ENCODE measurements at regions not wholly inside any gene's neighbourhood (a gene's known extent, or its start where the extent isn't known, plus 50 kb on each side); places are given as distances from the start of the nearest gene placed in this dataset.
"Not testable (repeated sequence)": the region's sequence is repeated elsewhere in the genome, so short reads cannot be mapped to it uniquely, and the experiment has no call there.

DNA sequence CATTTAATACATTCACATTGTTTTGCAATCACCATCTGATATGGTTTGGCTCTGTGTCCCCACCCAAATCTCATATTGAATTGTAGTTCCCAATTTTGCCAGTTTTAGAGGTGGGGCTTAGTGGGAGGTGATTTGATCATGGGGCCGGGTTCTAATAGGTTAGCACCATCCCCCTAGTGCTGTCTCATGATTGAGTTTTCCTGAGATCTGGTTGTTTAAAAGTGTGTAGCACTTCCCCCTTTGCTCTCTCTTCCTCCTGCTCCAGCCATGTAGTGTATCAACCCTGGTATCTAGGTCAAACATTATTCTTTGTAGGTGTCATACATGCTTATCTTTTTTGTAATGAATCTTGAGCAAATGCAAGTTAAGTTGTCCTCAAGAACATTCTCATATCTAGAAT, 83.3 kb upstream of the KIT start:
- DNase-seq (ENCODE audit: low read depth), result no peak

DNA sequence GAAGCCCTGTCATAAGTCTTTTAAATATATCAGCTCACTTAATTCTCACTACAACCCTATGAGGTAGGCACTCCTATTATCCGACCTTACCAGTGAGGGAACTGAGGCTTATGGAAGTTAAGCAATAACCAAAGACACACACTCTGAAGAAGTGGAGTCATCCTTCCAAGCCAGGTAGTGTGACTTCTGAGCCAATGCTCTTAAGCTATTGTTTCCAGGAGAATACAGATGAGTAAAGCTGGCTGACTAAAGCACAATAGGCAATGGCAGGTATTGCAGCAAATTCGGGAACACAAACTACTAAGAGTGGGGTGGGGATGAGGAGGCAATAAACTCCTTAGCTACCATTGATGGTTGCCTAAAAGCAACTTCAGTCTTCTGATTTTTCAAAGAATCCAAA, 81.8 kb upstream of the KIT start:
- no peak for DNase-seq (ENCODE audit: low read depth)

DNA sequence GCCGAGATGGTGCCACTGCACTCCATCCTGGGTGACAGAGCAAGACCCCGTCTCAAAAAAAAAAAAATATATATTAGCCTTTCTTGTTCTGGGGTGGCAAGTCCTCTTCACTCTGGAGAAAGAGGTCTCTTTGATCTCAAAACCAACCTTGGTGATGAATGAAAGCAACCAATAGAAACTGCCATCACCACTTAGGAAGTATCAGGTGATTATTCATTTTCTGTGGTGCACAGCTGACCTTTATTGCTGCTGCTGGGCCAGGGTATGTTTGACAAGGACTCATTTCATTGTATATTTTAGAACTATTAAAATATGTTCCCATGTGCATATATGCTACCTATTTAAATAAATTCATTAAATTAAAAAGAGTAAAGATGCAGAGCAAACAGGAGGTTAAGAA, 76.0 kb upstream of the KIT start:
- DNase-seq (ENCODE audit: low read depth), result no peak

DNA sequence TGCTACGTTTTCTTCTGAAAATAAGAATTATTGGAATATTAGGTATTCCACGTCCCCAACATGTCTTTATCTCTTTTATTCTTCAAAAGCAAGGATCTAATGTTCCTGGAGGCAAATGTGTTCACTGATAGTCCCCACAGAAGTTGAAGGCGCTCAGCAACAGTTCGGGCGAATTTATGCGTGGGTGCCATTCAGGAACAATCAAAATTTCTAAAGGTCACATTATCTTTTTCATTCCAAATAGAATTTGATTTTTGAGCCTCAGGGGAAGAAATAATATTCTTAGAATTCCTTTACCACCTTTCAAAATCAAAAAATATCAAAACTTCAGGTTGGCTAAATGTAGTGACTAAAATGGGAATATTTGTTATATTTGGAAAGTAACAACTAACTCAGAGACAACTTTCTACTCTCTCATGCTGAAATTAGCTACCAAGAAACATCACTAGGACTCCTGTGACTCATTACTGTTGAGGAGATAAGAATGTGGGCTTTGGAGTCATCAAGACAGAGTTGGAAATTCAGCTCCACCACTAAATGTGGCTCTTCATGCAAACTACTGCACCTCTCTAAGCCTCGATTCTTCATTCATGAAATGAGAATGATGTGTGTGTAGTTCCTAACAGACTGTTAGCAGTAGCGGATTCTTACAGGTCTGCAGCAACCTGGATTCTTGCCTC, 72.3 kb upstream of the KIT start:
- no peak for DNase-seq (ENCODE audit: low read depth)

DNA sequence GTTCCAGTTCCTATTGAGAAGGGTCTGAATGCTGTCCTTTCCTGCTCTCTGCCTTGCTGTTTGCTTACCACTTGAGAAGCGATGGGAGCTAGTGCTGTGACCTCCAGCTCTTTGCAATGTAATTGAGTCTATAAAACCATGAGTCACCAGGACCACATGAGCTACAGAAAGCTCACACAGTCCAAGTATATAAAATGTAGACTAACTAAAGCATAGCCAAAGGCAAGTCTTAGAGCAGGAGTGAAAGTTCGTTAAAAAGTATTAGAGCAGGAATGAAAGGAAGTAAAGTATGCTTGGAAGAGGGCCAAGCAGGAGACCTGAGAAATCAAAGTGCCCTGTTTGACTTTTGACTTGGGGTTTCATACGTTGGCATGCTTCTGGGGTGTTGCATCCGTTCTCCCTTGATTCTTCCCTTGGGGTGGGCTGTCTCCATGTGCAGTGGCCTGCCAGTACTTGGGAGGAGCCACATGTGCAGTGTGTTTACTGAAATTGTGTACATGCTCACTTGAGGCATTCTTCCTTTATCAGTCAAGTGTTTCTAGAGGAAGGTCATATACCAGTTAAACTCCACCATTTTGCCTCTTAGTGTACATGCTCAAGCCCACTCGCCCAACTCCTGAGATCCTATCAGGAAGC, 71.3 kb upstream of the KIT start:
- no peak for DNase-seq (ENCODE audit: low read depth)

- DNase-seq (ENCODE audit: low read depth), result no peak
Measured at GRCh38 chr4:54587107-54587891, 70.5 kb upstream of the KIT start.

DNA sequence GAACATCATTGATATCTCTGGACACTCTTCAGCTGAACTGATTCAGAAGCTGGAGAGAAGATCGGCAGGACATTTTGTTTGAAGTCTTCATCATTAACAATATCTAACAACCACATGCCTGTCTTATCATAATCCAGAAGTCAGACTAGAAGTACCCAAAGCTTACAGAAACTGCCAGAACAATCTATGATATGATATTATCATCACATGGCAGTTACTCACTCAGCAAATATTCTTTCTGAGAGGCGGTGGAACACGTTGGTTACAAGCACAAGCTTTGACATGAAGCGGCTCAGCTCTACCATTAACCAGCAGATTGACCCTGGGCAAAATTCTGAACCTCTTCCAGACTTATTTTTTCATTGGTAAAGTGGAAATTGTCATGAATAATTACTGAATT, 69.4 kb upstream of the KIT start:
- DNase-seq (ENCODE audit: low read depth), result no peak

GRCh38 chr4:54589586-54589985, 68.2 kb upstream of the KIT start:
- DNase-seq (ENCODE audit: low read depth), result no peak

DNA sequence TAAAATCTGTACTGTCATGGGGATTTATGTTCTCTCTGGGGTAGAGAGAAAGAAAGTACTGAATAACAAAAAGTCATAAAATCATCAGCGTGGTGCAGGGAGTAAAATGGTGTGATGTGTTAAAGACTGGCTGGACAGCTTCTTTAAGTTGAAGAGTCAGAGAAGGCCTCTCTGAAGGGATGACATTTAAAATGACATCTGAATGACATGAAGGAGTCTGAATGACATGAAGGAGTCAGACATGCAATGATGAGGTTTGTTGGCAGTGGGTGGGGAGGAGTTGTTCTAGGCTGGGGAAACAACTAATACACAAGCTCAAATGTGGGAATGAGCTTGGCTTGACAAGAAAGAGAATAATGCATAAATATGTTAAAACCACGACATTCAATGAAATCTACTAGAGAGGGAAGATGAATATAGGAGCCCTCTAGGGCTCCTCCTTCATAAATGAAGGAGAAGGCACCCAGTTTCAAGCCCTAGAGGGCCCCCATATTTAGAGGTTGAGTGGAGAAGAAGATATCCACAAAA, 63.9 kb upstream of the KIT start:
- DNase-seq (ENCODE audit: low read depth), result no peak

GRCh38 chr4:54596201-54596600, 61.6 kb upstream of the KIT start:
- no peak for DNase-seq (ENCODE audit: low read depth)

DNA sequence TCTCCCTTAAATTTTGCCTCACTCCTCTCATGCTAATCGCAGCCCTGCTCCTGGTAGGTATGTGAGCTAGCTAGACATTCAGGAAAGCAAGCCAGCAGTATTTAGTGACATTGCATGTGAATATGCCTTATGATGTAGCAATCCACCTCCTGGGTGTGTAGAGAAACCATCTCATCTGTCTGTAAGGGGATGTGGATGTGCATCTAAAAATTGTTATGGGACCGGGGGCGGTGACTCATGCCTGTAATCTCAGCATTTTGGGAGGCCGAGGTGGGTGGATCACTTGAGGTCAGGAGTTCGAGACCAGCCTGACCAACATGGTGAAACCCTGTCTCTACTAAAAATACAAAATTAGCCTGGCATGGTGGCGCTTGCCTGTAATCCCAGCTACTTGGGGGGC, 60.1 kb upstream of the KIT start:
- not testable (repeated sequence) for DNase-seq (ENCODE audit: low read depth)

DNA sequence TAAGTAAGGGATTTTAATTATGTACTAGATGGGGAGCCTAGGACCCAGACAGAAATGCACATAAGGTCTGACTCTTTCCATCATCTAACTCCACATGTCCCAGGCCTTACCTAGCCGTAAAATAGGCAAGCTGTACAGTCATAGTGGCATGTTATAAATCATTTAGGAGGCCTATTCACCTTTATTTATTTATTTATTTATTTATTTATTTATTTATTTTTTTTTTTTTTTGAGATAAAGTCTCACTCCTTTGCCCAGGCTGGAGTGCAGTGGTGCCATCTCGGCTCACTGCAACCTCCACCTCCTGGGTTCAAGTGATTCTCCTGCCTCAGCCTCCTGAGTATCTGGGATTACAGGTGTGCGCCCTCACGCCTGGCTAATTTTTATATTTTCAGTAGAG, 55.6 kb upstream of the KIT start:
- not testable (repeated sequence) for DNase-seq (ENCODE audit: low read depth)

DNA sequence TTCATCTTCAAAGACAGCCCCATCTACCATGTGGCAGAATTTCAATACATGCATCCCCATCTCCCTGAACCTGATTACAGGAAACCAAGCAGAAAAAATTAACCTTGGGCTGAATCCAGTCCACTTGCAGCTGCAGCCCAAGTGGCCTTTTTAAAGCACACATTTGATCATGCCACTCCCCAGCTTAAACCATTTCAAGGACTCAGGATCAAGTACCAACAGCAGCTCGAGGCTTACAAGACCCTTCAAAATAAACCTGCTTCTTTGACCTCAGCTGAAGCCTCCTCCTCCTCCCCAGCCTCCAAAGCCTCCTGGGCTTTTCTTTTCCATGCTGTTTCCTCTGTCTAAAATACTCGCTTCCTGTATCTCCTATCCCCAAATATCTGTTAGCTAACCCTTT, 50.7 kb upstream of the KIT start:
- no peak for DNase-seq (ENCODE audit: low read depth)

DNA sequence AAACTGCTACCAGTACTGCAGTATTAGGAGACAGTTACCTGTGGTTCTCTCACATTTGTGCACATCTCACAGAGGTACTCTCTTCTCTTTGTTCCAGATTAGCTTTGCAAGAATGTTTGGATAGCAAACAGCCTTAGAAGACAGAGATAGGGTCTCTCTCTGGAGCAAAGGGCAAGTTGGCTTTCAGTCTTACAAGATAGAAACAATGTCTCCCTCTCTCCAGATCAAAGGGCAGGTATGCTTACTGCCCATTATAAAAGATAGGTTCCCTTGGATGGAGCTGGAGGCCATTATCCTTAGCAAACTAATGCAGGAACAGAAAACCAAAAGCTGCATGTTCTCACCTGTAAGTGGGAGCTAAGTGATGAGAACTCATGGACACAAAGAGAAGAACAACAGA, 50.2 kb upstream of the KIT start:
- DNase-seq (ENCODE audit: low read depth), result no peak
